ENCODE measurements at regions not wholly inside any gene's neighbourhood (a gene's known extent, or its start where the extent isn't known, plus 50 kb on each side); places are given as distances from the start of the nearest gene placed in this dataset.

DNA sequence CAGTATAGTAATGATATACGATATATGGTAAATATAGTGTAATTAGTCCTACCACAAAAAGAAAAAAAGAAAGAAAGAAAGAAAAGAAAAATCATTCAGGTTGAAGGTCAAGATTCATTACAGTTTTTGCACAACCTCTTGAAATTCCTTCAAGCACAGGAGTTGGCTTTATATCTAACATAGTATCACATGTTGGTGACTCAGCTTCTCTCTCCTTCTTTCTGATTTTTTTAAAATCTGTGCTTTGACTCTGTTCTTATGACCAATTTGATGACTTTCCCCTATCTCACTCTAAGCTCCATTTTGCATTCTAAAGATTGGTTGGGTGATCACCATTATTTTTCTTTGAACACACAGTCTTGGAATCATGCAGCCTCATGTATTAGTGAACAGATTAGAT, 148.2 kb upstream of the COL11A1 start:
- TF ChIP-seq, protein P1, sequence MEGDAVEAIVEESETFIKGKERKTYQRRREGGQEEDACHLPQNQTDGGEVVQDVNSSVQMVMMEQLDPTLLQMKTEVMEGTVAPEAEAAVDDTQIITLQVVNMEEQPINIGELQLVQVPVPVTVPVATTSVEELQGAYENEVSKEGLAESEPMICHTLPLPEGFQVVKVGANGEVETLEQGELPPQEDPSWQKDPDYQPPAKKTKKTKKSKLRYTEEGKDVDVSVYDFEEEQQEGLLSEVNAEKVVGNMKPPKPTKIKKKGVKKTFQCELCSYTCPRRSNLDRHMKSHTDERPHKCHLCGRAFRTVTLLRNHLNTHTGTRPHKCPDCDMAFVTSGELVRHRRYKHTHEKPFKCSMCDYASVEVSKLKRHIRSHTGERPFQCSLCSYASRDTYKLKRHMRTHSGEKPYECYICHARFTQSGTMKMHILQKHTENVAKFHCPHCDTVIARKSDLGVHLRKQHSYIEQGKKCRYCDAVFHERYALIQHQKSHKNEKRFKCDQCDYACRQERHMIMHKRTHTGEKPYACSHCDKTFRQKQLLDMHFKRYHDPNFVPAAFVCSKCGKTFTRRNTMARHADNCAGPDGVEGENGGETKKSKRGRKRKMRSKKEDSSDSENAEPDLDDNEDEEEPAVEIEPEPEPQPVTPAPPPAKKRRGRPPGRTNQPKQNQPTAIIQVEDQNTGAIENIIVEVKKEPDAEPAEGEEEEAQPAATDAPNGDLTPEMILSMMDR (IDR thresholded peaks at IDR 0.05): no peak
- TF ChIP-seq POLR2A (IDR thresholded peaks at IDR 0.05): no peak

Data from right lobe of liver (tissue), 4 donors.